HG02870 (cell line): ENCODE measurements at regions not wholly inside any gene's neighbourhood (a gene's known extent, or its start where the extent isn't known, plus 50 kb on each side); places are given as distances from the start of the nearest gene placed in this dataset.
"Not testable (repeated sequence)": the region's sequence is repeated elsewhere in the genome, so short reads cannot be mapped to it uniquely, and the experiment has no call there.

ENCODE experiments used
- ATAC-seq: cut with Tn5 transposase; IDR thresholded peaks from one replicate; pipeline ENCODE4 v1.9.1; 2021; ENCODE audit warnings: mild to moderate bottlenecking, moderate library complexity; ENCODE audit not compliant: unreplicated experiment

- no peak for ATAC-seq
Observed at GRCh38 chr1:185441605-185442004, 124.6 kb upstream of the IVNS1ABP start.

GRCh38 chr1:185440877-185441276 lies 123.8 kb upstream of the IVNS1ABP start:
- no peak for ATAC-seq

- peak; percentile 66 for ATAC-seq
Observed at GRCh38 chr1:185439727-185440415, 122.8 kb upstream of the IVNS1ABP start.

GRCh38 chr1:185438936-185439335 lies 121.9 kb upstream of the IVNS1ABP start:
- ATAC-seq, result no peak

- no peak for ATAC-seq
Observed at GRCh38 chr1:185435696-185436379, 118.8 kb upstream of the IVNS1ABP start.

- no peak for ATAC-seq
Observed at GRCh38 chr1:185434721-185435120, 117.7 kb upstream of the IVNS1ABP start.

GRCh38 chr1:185433667-185434066 lies 116.6 kb upstream of the IVNS1ABP start:
- ATAC-seq, result no peak

- ATAC-seq, result no peak
Observed at GRCh38 chr1:185432948-185433347, 115.9 kb upstream of the IVNS1ABP start.

GRCh38 chr1:185431612-185432011 lies 114.6 kb upstream of the IVNS1ABP start:
- no peak for ATAC-seq

- ATAC-seq, result not testable (repeated sequence)
Observed at GRCh38 chr1:185429668-185430067, 112.6 kb upstream of the IVNS1ABP start.

- ATAC-seq, result no peak
Observed at GRCh38 chr1:185427776-185428175, 110.7 kb upstream of the IVNS1ABP start.

- no peak for ATAC-seq
Observed at GRCh38 chr1:185427264-185427663, 110.2 kb upstream of the IVNS1ABP start.

GRCh38 chr1:185426848-185427247 lies 109.8 kb upstream of the IVNS1ABP start:
- ATAC-seq, result no peak

- no peak for ATAC-seq
Observed at GRCh38 chr1:185425163-185425562, 108.1 kb upstream of the IVNS1ABP start.

GRCh38 chr1:185421485-185422107 lies 104.6 kb upstream of the IVNS1ABP start:
- no peak for ATAC-seq

- ATAC-seq, result no peak
Observed at GRCh38 chr1:185420588-185421081, 103.6 kb upstream of the IVNS1ABP start.

- ATAC-seq, result no peak
Observed at GRCh38 chr1:185419718-185420117, 102.7 kb upstream of the IVNS1ABP start.

- no peak for ATAC-seq
Observed at GRCh38 chr1:185418472-185418871, 101.4 kb upstream of the IVNS1ABP start.

- no peak for ATAC-seq
Observed at GRCh38 chr1:185412385-185413087, 95.5 kb upstream of the IVNS1ABP start.

GRCh38 chr1:185409763-185410528 lies 92.9 kb upstream of the IVNS1ABP start:
- no peak for ATAC-seq

- no peak for ATAC-seq
Observed at GRCh38 chr1:185409345-185409744, 92.3 kb upstream of the IVNS1ABP start.
